Ishikawa (cell line): ENCODE measurements at regions not wholly inside any gene's neighbourhood (a gene's known extent, or its start where the extent isn't known, plus 50 kb on each side); places are given as distances from the start of the nearest gene placed in this dataset.

ENCODE experiments used
- EGR1 ChIP-seq: IDR thresholded peaks from 2 replicates; pipeline ENCODE4 v1.6.1; 2012
- EP300 ChIP-seq: IDR thresholded peaks from 2 replicates; pipeline ENCODE4 v1.6.1; 2012; ENCODE audit warnings: borderline replicate concordance
- FOXM1 ChIP-seq: IDR thresholded peaks from 2 replicates; pipeline ENCODE4 v1.6.1; 2012; ENCODE audit warnings: low read depth, borderline replicate concordance
- RAD21 ChIP-seq: IDR thresholded peaks from 2 replicates; pipeline ENCODE4 v1.6.1; 2012; ENCODE audit warnings: low read depth
- REST ChIP-seq: IDR thresholded peaks from 2 replicates; pipeline ENCODE4 v1.6.1; 2012; ENCODE audit warnings: low read depth, mild to moderate bottlenecking
- TAF1 ChIP-seq: IDR thresholded peaks from 2 replicates; pipeline ENCODE4 v1.6.1; 2012; ENCODE audit warnings: low read depth, mild to moderate bottlenecking
- TEAD4 ChIP-seq: IDR thresholded peaks from 2 replicates; pipeline ENCODE4 v1.6.1; 2012
- USF1 ChIP-seq: IDR thresholded peaks from 2 replicates; pipeline ENCODE4 v1.6.1; 2012

GRCh38 chr5:112684121-112684520 is 53.6 kb upstream of the APC start:
- TF ChIP-seq RAD21 (no peak), USF1 (no peak), EP300 (no peak), FOXM1 (no peak), TAF1 (no peak), REST (no peak), EGR1 (no peak), TEAD4 (no peak)
